Testis (tissue), 2 donors: ENCODE measurements at regions not wholly inside any gene's neighbourhood (a gene's known extent, or its start where the extent isn't known, plus 50 kb on each side); places are given as distances from the start of the nearest gene placed in this dataset.

Source experiments
- POLR2A ChIP-seq: fragments of 450-650 bp; IDR thresholded peaks from one replicate; pipeline ENCODE4 v1.6.1; 2017; ENCODE audit warnings: antibody characterized with exemption, mild to moderate bottlenecking, moderate library complexity
- TF ChIP-seq, protein P1 (sequence below), 3 experiments: fragments of 450-650 bp in 2 of 3; fragments of 200-600 bp in 1 of 3; sonication (generic) in 1 of 3; IDR thresholded peaks; one replicate each; pipeline ENCODE4 v1.5.1; 2016 to 2019; ENCODE audit warnings: antibody characterized with exemption in 3 of 3, mild to moderate bottlenecking in 2 of 3, moderate library complexity in 1 of 3

DNA sequence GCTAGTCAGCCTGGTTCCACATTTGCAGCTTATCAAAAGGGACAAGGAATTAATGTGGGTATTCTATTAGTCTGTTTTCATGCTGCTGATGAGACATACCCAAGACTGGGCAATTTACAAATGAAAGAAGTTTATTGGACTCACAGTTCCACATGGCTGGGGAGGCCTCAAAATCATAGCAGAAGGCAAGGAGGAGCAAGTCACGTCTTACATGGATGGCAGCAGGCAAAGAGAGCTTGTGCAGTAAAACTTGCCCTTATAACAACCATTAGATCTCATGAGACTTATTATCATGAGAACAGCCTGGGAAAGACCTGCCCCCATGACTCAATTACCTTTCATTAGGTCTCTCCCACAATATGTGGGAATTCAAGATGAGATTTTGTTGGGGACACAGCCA, 689.1 kb upstream of the MARCKS start:
- TF ChIP-seq, protein P1, sequence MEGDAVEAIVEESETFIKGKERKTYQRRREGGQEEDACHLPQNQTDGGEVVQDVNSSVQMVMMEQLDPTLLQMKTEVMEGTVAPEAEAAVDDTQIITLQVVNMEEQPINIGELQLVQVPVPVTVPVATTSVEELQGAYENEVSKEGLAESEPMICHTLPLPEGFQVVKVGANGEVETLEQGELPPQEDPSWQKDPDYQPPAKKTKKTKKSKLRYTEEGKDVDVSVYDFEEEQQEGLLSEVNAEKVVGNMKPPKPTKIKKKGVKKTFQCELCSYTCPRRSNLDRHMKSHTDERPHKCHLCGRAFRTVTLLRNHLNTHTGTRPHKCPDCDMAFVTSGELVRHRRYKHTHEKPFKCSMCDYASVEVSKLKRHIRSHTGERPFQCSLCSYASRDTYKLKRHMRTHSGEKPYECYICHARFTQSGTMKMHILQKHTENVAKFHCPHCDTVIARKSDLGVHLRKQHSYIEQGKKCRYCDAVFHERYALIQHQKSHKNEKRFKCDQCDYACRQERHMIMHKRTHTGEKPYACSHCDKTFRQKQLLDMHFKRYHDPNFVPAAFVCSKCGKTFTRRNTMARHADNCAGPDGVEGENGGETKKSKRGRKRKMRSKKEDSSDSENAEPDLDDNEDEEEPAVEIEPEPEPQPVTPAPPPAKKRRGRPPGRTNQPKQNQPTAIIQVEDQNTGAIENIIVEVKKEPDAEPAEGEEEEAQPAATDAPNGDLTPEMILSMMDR (IDR thresholded peaks at IDR 0.05): no peak
- no peak for TF ChIP-seq POLR2A
